ENCODE measurements at regions not wholly inside any gene's neighbourhood (a gene's known extent, or its start where the extent isn't known, plus 50 kb on each side); places are given as distances from the start of the nearest gene placed in this dataset.

DNA sequence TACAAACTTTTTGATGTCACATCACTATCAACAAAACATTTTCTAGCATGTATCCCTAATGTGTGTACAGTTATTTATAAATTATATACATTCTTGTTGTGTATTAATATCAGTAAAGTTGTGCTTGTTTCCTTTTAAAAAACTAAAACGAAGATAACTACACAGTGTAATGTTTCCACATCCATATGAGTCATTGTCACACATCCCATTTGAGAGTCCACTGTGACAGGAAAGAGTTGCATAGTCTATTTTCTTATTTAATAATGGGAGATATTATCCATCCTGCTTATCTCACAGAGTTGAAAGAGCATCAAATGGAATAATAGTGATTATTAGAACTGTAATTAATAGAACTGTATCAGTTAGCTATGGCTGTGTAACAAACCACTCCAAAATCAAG is 434.0 kb upstream of the CLINT1 start:
- TF ChIP-seq, protein P1, sequence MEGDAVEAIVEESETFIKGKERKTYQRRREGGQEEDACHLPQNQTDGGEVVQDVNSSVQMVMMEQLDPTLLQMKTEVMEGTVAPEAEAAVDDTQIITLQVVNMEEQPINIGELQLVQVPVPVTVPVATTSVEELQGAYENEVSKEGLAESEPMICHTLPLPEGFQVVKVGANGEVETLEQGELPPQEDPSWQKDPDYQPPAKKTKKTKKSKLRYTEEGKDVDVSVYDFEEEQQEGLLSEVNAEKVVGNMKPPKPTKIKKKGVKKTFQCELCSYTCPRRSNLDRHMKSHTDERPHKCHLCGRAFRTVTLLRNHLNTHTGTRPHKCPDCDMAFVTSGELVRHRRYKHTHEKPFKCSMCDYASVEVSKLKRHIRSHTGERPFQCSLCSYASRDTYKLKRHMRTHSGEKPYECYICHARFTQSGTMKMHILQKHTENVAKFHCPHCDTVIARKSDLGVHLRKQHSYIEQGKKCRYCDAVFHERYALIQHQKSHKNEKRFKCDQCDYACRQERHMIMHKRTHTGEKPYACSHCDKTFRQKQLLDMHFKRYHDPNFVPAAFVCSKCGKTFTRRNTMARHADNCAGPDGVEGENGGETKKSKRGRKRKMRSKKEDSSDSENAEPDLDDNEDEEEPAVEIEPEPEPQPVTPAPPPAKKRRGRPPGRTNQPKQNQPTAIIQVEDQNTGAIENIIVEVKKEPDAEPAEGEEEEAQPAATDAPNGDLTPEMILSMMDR (IDR thresholded peaks at IDR 0.05) = no peak
- TF ChIP-seq POLR2A (IDR thresholded peaks at IDR 0.05) = no peak
